HG03159 (cell line): ENCODE measurements at regions not wholly inside any gene's neighbourhood (a gene's known extent, or its start where the extent isn't known, plus 50 kb on each side); places are given as distances from the start of the nearest gene placed in this dataset.

Experiments used
- ATAC-seq: cut with Tn5 transposase; IDR thresholded peaks from one replicate; pipeline ENCODE4 v1.9.1; 2021; ENCODE audit warnings: mild to moderate bottlenecking, moderate library complexity; ENCODE audit not compliant: unreplicated experiment

DNA sequence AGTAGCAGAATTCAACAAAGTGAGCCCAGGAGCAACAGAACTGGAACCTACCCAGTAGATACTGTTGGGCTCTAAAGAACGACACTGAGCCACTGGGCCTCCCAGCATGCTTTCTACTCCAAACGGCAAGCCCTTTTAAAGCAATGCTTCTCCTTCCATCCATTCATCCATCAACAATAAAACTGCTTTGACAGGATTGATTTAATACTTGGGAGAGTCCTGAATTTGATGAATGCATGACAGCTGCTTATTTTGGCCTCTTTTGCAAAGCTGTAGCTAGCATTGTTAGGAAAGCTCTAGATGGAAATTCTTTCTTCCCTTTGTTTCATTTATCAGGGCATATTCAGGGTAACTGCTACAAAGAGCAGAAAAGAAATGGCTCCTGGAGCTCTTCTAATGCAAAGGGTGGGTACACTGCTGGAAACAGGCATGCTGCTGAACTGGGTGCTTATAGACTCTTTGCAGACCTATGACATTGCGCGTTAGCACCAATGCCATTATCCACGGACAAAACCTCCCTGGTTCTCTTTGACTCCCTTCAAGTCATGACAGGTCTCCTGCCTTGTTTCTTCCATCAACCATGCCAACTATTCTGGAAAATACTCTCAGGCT lies 138.4 kb upstream of the HNRNPA3 start:
- no peak for ATAC-seq

DNA sequence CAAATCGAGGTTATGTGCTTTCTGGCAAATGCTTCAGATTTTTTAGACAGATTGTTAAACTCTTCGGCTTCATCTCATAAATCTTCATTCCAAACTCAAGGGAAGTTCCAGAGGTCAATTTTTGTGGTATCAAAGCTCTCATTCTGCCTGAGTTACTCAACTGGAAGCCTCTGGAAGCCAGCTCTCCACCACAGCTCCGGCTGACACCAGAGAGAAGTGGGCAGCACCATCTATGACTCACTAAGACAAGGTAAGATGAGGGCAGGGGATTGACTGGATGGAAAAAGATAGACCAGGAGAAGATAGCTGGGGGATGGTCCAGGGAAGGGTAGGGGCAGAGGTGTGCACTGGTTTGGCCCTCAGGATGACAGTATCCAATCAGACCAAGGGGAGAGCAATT lies 137.3 kb upstream of the HNRNPA3 start:
- no peak for ATAC-seq

- no peak for ATAC-seq
Measured at GRCh38 chr2:177076636-177077179, 135.9 kb upstream of the HNRNPA3 start.

- ATAC-seq: no peak
Measured at GRCh38 chr2:177077778-177078177, 134.8 kb upstream of the HNRNPA3 start.

DNA sequence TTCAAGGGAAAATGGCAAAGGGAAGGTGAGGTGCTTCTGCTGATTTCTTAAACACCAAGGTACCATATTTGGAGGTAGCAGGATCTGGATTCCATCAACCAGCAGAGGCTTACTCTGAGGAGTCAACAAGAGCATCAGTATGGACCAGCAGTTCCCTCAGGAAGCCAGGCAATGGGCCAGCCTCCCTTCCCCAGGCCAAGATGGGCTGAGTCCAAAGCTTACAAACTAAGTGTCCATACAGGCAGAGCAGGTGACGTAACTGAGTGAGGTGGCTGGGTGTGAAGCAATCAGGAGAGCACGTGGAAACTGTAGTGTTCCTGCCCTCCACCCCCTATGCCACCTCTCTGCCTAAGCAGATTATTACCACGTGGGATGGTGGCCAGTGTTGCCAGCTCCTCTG lies 134.2 kb upstream of the HNRNPA3 start:
- no peak for ATAC-seq

- ATAC-seq: no peak
Measured at GRCh38 chr2:177078855-177079254, 133.7 kb upstream of the HNRNPA3 start.

DNA sequence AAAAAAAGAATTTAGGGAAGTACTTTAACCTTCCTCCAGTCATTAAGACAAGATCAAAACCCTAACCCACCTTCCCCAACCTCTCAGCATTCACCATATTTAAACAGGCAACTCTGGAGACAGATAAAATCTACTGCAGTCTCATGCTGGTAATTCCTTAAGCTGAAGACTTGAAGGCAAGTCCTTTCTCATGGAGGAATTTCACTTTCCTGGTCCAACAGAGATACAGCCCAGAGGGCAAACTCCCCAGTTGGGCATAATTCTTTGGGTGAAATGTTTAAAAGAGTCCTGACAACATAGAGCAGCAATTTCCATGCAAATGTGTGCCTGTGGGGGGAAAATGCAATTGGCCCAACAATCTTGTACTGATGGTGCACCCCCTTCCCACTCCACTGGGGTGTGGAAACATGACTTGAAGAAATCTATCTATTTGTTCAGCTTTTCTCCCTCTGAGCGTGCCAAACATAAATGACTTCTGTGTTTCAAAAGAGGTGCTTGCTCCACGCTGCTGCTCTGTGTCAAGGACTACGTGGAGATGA lies 131.8 kb upstream of the HNRNPA3 start:
- no peak for ATAC-seq

DNA sequence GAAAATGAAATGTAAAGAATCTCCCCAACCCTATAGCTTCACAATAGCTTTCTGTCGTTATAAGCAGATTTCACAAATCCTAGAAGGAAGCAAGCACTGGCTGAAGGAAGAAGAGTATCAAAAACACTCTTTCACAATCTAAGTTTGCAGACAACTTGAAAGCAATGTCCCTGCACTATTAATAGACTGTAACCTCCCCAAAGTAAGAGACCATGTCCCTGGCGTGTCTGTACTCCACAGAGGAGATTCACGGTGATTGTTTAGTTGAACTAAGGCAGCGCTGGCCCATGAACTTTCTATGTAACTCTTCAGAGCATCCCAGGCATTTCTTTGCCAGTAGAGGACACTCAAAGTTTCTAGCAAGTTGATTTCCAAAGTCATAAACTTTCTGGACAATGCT lies 128.0 kb upstream of the HNRNPA3 start:
- ATAC-seq: no peak

DNA sequence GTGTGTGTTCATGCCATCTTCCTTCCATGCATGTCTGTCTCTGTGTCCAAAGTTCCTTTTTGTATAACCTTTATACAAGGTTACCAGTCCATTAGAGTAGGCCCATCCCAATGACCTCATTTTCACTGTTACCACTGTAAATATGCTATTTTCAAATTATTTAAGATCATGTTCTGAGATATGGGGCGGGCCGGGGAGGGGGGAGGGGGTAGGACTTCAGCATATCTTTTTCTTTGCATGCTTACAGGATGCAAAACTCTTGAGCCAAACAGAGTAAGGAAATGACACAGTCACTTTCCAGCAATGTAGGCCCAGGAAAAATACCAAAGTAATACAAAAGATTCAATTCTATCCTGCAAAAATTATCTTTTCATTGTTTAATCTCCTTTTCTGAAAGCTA lies 124.1 kb upstream of the HNRNPA3 start:
- ATAC-seq: no peak

- no peak for ATAC-seq
Measured at GRCh38 chr2:177090967-177091366, 121.6 kb upstream of the HNRNPA3 start.

DNA sequence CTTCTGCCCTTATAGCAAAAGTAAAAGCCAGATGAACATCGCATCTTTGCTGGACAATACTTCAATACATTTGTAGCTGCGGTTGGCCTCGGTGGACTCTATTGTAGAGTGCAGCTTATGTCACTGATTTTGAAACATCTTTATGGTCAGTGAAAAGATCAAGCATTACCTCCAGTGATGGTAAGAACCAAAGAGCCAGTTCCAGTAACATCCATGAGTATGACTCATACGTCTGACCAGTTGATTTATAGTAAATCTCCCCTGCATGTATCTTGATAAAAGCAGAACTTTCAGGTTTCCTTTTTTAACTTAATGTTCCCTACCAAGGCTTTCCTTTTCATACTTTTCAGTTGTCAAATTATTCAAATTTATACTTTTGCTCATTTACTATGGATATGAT lies 119.2 kb upstream of the HNRNPA3 start:
- no peak for ATAC-seq

GRCh38 chr2:177098001-177098613 lies 114.5 kb upstream of the HNRNPA3 start:
- no peak for ATAC-seq

DNA sequence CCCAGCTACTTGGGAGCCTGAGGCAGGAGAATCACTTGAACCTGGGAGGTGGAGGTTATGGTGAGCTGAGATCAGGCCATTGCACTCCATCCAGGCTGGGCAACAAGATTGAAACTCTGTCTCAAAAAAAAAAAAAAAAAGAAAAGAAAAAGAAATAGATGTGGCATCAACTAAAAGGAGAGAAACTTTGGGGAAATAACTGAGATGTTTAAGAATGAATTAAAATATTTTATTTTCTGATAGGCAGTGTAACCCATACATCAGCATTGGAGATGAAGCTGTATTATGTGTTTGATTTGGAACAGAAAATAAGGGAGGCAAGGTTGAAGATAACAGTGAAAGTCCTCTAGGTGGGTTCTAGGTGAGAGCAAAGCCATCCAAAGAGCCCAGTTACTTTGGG lies 110.7 kb upstream of the HNRNPA3 start:
- ATAC-seq: no peak

- ATAC-seq: peak; percentile 73
Measured at GRCh38 chr2:177106212-177106611, 106.4 kb upstream of the HNRNPA3 start.

GRCh38 chr2:177108890-177109289 lies 103.7 kb upstream of the HNRNPA3 start:
- ATAC-seq: no peak

GRCh38 chr2:177114712-177115111 lies 97.9 kb upstream of the HNRNPA3 start:
- no peak for ATAC-seq

- no peak for ATAC-seq
Measured at GRCh38 chr2:177117755-177118154, 94.8 kb upstream of the HNRNPA3 start.

GRCh38 chr2:177118636-177119035 lies 94.0 kb upstream of the HNRNPA3 start:
- ATAC-seq: no peak

DNA sequence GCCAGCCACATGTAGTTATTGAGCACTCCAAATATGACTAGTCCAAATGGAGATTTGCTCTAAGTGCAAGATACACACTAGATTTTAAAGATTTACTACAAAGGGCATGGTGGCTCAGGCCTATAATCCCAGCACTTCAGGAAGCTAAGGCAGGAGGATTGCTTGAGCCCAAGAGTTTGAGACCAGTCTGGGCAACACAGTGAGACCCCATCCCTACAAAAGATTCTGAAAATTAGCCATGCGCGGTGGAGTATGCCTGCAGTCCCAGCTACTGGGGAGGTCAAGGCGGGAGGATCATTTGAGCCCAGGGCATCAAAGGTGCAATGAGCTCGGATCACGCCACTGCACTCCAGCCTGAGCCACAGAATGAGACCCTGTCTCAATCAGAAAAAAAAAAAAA lies 93.5 kb upstream of the HNRNPA3 start:
- no peak for ATAC-seq

GRCh38 chr2:177123048-177123447 lies 89.5 kb upstream of the HNRNPA3 start:
- no peak for ATAC-seq

GRCh38 chr2:177124371-177124770 lies 88.2 kb upstream of the HNRNPA3 start:
- no peak for ATAC-seq

DNA sequence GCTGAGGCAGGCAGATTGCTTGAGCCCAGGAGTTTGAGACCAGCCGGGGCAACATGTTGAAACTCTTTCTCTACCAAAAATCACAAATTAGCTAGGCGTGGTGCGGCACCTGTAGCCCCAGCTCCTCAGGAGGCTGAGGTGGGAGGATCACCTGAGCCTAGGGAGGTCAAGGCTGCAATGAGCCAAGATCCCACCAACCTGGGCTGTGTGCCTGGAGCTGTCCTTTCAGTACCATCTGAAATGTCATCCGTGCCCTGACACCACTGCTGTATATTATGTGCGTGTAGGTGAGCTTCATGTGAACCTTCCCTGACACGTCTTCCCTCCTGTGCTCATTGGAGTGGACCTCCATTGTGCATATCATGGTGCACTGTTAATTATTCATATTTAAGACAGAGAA lies 84.8 kb upstream of the HNRNPA3 start:
- no peak for ATAC-seq

DNA sequence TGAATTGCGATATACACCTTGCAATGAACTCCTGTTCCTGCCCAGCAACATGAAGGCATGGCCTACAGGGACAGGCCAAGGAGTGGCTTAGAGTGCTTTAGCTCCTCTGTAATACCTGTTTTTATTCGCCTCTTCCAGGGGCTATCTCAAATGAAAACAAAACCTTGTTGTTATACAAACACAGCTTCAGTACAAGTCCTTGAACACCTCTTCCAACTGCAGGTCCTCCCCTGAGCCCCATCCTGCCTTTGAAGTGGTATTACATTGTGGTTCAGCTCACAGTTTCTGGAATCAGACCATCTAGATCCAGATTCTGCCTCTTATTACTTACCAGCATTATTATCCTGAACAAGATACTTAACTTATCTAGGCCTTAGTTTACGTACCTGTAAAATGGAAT lies 83.0 kb upstream of the HNRNPA3 start:
- no peak for ATAC-seq
